HCT116 (cell line): ENCODE measurements at regions not wholly inside any gene's neighbourhood (a gene's known extent, or its start where the extent isn't known, plus 50 kb on each side); places are given as distances from the start of the nearest gene placed in this dataset.

Source experiments
- CEBPB ChIP-seq: IDR thresholded peaks from 2 replicates; pipeline ENCODE4 v1.6.1; 2012; ENCODE audit warnings: low read depth
- EGR1 ChIP-seq: IDR thresholded peaks from 2 replicates; pipeline ENCODE4 v1.6.1; 2012; ENCODE audit warnings: low read depth
- EZH2phosphoT487 ChIP-seq: fragments of 200-600 bp; IDR thresholded peaks from 2 replicates; pipeline ENCODE4 v1.6.1; 2018; ENCODE audit warnings: antibody characterized with exemption, borderline replicate concordance
- POLR2A ChIP-seq: IDR thresholded peaks from 2 replicates; pipeline ENCODE4 v1.7.0; 2011; ENCODE audit warnings: borderline replicate concordance; ENCODE audit not compliant: insufficient read depth, insufficient read length; ENCODE audit errors: extremely low read depth
- POLR2AphosphoS5 ChIP-seq: IDR thresholded peaks from 2 replicates; pipeline ENCODE4 v1.6.1; 2011; ENCODE audit warnings: mild to moderate bottlenecking, low read depth, low read length, moderate library complexity
- REST ChIP-seq: IDR thresholded peaks from 2 replicates; pipeline ENCODE4 v1.6.1; 2012; ENCODE audit warnings: low read depth
- TCF7L2 ChIP-seq: IDR thresholded peaks from 2 replicates; pipeline ENCODE4 v1.7.0; 2011; ENCODE audit warnings: borderline replicate concordance, inconsistent platforms; ENCODE audit not compliant: insufficient read depth, insufficient read length; ENCODE audit errors: extremely low read depth
- YY1 ChIP-seq: IDR thresholded peaks from 2 replicates; pipeline ENCODE4 v1.6.1; 2011; ENCODE audit warnings: low read length, low read depth, moderate library complexity, mild to moderate bottlenecking; ENCODE audit not compliant: insufficient replicate concordance; ENCODE audit errors: extremely low read depth
- TF ChIP-seq, protein P1 (sequence below), 3 experiments: fragments of 200-600 bp in 1 of 3; sonication (generic) in 1 of 3; IDR thresholded peaks in 2 of 3; conservative IDR thresholded peaks in 1 of 3; 2 replicates each; pipeline ENCODE4 v1.5.1; 2012 to 2017; ENCODE audit warnings: low read depth in 2 of 3, low read length in 2 of 3, antibody characterized with exemption in 1 of 3, borderline replicate concordance in 1 of 3, control low read depth in 1 of 3, mild to moderate bottlenecking in 1 of 3, mixed read lengths in 1 of 3, mixed run types in 1 of 3, moderate library complexity in 1 of 3; ENCODE audit not compliant: insufficient read depth in 1 of 3
- TF ChIP-seq, protein P2 (sequence below): IDR thresholded peaks from 2 replicates; pipeline ENCODE4 v1.6.1; 2011; ENCODE audit warnings: mild to moderate bottlenecking, low read length, moderate library complexity; ENCODE audit not compliant: insufficient replicate concordance; ENCODE audit errors: extremely low read depth

- no peak for TF ChIP-seq EGR1
- no peak for TF ChIP-seq POLR2AphosphoS5
- TF ChIP-seq, protein P1, sequence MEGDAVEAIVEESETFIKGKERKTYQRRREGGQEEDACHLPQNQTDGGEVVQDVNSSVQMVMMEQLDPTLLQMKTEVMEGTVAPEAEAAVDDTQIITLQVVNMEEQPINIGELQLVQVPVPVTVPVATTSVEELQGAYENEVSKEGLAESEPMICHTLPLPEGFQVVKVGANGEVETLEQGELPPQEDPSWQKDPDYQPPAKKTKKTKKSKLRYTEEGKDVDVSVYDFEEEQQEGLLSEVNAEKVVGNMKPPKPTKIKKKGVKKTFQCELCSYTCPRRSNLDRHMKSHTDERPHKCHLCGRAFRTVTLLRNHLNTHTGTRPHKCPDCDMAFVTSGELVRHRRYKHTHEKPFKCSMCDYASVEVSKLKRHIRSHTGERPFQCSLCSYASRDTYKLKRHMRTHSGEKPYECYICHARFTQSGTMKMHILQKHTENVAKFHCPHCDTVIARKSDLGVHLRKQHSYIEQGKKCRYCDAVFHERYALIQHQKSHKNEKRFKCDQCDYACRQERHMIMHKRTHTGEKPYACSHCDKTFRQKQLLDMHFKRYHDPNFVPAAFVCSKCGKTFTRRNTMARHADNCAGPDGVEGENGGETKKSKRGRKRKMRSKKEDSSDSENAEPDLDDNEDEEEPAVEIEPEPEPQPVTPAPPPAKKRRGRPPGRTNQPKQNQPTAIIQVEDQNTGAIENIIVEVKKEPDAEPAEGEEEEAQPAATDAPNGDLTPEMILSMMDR (IDR thresholded peaks at IDR 0.05 in 2 of 3, conservative IDR thresholded peaks at IDR 0.05 in 1 of 3; ENCODE audit: borderline replicate concordance in 1 of 3, insufficient read depth in 1 of 3, low read depth in 2 of 3, low read length in 2 of 3): no peak
- TF ChIP-seq YY1: no peak
- TF ChIP-seq REST: no peak
- TF ChIP-seq, protein P2, sequence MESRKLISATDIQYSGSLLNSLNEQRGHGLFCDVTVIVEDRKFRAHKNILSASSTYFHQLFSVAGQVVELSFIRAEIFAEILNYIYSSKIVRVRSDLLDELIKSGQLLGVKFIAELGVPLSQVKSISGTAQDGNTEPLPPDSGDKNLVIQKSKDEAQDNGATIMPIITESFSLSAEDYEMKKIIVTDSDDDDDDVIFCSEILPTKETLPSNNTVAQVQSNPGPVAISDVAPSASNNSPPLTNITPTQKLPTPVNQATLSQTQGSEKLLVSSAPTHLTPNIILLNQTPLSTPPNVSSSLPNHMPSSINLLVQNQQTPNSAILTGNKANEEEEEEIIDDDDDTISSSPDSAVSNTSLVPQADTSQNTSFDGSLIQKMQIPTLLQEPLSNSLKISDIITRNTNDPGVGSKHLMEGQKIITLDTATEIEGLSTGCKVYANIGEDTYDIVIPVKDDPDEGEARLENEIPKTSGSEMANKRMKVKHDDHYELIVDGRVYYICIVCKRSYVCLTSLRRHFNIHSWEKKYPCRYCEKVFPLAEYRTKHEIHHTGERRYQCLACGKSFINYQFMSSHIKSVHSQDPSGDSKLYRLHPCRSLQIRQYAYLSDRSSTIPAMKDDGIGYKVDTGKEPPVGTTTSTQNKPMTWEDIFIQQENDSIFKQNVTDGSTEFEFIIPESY: no peak
- no peak for TF ChIP-seq TCF7L2
- no peak for TF ChIP-seq EZH2phosphoT487
- no peak for TF ChIP-seq POLR2A
- no peak for TF ChIP-seq CEBPB
Observed at GRCh38 chr17:33803686-33804085, 451.4 kb upstream of the CCL2 start.
